HEK293 (cell line): ENCODE measurements at regions not wholly inside any gene's neighbourhood (a gene's known extent, or its start where the extent isn't known, plus 50 kb on each side); places are given as distances from the start of the nearest gene placed in this dataset.

Experiments
- CTCF ChIA-PET: fragments of 350-600 bp; formaldehyde crosslinking; extraction: SDS; loops from one replicate; lab custom pipeline; 2021; ENCODE audit warnings: antibody characterized with exemption; lab: Yijun Ruan, JAX
- POLR2A ChIA-PET: fragments of 300-600 bp; formaldehyde crosslinking; extraction: SDS; loops from one replicate; lab custom pipeline; 2020; ENCODE audit warnings: antibody characterized with exemption, inconsistent platforms; lab: Yijun Ruan, JAX
- H3K27ac ChIP-seq: fragments of 200-500 bp; sonication (Bioruptor generic); 2 replicates; pipeline ENCODE4 v1.5.1; 2014; ENCODE audit warnings: low read depth, low read length, control low read depth, inconsistent platforms; ENCODE audit errors: extremely low read depth
- H3K36me3 ChIP-seq, 2 experiments: fragments of 200-500 bp in 1 of 2; sonication (Bioruptor generic) in 1 of 2; 1 replicate in 1 of 2; 2 replicates in 1 of 2; pipeline ENCODE4 v1.5.1; 2014 to 2017; ENCODE audit warnings: inconsistent platforms in 2 of 2, low read length in 2 of 2; ENCODE audit not compliant: control insufficient read depth in 2 of 2, insufficient read depth in 1 of 2
- H3K4me1 ChIP-seq: fragments of 200-500 bp; sonication (Bioruptor generic); 2 replicates; pipeline ENCODE4 v1.5.1; 2014; ENCODE audit warnings: mild to moderate bottlenecking, low read length, inconsistent platforms; ENCODE audit not compliant: control insufficient read depth, insufficient read depth
- H3K4me3 ChIP-seq: 2 replicates; pipeline ENCODE4 v1.5.1; 2011; ENCODE audit warnings: low read depth, mild to moderate bottlenecking, control low read depth, low read length, moderate library complexity
- H3K9me3 ChIP-seq: fragments of 200-500 bp; sonication (Bioruptor generic); 2 replicates; pipeline ENCODE4 v1.5.1; 2014; ENCODE audit warnings: low read depth, low read length, inconsistent platforms; ENCODE audit not compliant: control insufficient read depth, insufficient read depth
- KLF10 ChIP-seq: fragments of 450-650 bp; IDR thresholded peaks from 2 replicates; pipeline ENCODE4 v1.5.1; 2018; ENCODE audit warnings: missing biosample characterization, mild to moderate bottlenecking, missing genetic modification characterization
- KLF17 ChIP-seq: fragments of 450-650 bp; formaldehyde crosslinking; IDR thresholded peaks from 2 replicates; pipeline ENCODE4 v1.5.1; 2016; ENCODE audit warnings: missing biosample characterization, missing genetic modification characterization
- KLF7 ChIP-seq: fragments of 450-650 bp; formaldehyde crosslinking; IDR thresholded peaks from 2 replicates; pipeline ENCODE4 v1.5.1; 2016; ENCODE audit warnings: missing biosample characterization, missing genetic modification characterization, borderline replicate concordance
- PBX3 ChIP-seq: sonication (generic); formaldehyde crosslinking; IDR thresholded peaks from 2 replicates; pipeline ENCODE4 v1.8.1; 2022; ENCODE audit warnings: mild to moderate bottlenecking, moderate library complexity, missing genetic modification reagents
- WT1 ChIP-seq: fragments of 450-650 bp; formaldehyde crosslinking; IDR thresholded peaks from 2 replicates; pipeline ENCODE4 v1.5.1; 2016; ENCODE audit warnings: missing biosample characterization, missing genetic modification characterization
- ZBTB20 ChIP-seq: fragments of 450-650 bp; formaldehyde crosslinking; IDR thresholded peaks from 2 replicates; pipeline ENCODE4 v1.5.1; 2016; ENCODE audit warnings: missing biosample characterization, missing genetic modification characterization
- ZBTB7A ChIP-seq: fragments of 450-650 bp; formaldehyde crosslinking; IDR thresholded peaks from 2 replicates; pipeline ENCODE4 v1.5.1; 2016; ENCODE audit warnings: low read depth, missing biosample characterization, missing genetic modification characterization
- ZFP37 ChIP-seq: fragments of 450-650 bp; formaldehyde crosslinking; IDR thresholded peaks from 2 replicates; pipeline ENCODE4 v1.5.1; 2016; ENCODE audit warnings: missing biosample characterization, missing genetic modification characterization
- ZNF214 ChIP-seq: fragments of 450-650 bp; formaldehyde crosslinking; IDR thresholded peaks from 2 replicates; pipeline ENCODE4 v1.5.1; 2017; ENCODE audit warnings: missing biosample characterization, mild to moderate bottlenecking, missing genetic modification characterization, borderline replicate concordance
- ZNF223 ChIP-seq: fragments of 450-650 bp; formaldehyde crosslinking; IDR thresholded peaks from 2 replicates; pipeline ENCODE4 v1.5.1; 2016; ENCODE audit warnings: missing biosample characterization, missing genetic modification characterization
- ZNF248 ChIP-seq: fragments of 450-650 bp; formaldehyde crosslinking; IDR thresholded peaks from 2 replicates; pipeline ENCODE4 v1.5.1; 2017; ENCODE audit warnings: missing biosample characterization, missing genetic modification characterization
- ZNF37A ChIP-seq: fragments of 450-650 bp; IDR thresholded peaks from 2 replicates; pipeline ENCODE4 v1.5.1; 2018; ENCODE audit warnings: missing biosample characterization, missing genetic modification characterization
- ZNF549 ChIP-seq: fragments of 450-650 bp; IDR thresholded peaks from 2 replicates; pipeline ENCODE4 v1.5.1; 2018; ENCODE audit warnings: missing biosample characterization, missing genetic modification characterization, mild to moderate bottlenecking, inconsistent platforms, moderate library complexity
- ZNF664 ChIP-seq: fragments of 450-650 bp; formaldehyde crosslinking; IDR thresholded peaks from 2 replicates; pipeline ENCODE4 v1.5.1; 2016; ENCODE audit warnings: missing biosample characterization, missing genetic modification characterization
- ZSCAN30 ChIP-seq: fragments of 450-650 bp; IDR thresholded peaks from 2 replicates; pipeline ENCODE4 v1.5.1; 2018; ENCODE audit warnings: missing biosample characterization, mild to moderate bottlenecking, missing genetic modification characterization, moderate library complexity
- TF ChIP-seq, protein P1 (sequence below): fragments of 450-650 bp; formaldehyde crosslinking; conservative IDR thresholded peaks from 2 replicates; pipeline ENCODE4 v1.5.1; 2016; ENCODE audit warnings: low read depth, missing biosample characterization, missing genetic modification characterization
- TF ChIP-seq, protein P2 (sequence below): fragments of 450-650 bp; formaldehyde crosslinking; IDR thresholded peaks from 2 replicates; pipeline ENCODE4 v1.5.1; 2016; ENCODE audit warnings: missing biosample characterization, missing genetic modification characterization, borderline replicate concordance

- ChIA-PET CTCF (no interaction called here), POLR2A (no interaction called here)
- H3K4me1 ChIP-seq, result no peaks in the 10 kb centered on the region
- TF ChIP-seq ZNF664 (tag by site-specific recombination) (no peak), KLF10 (tag by site-specific recombination) (no peak), ZNF37A (tag by site-specific recombination) (no peak), ZNF248 (tag by site-specific recombination) (no peak), KLF7 (no peak), ZNF549 (tag by site-specific recombination) (no peak), ZSCAN30 (tag by site-specific recombination) (no peak), ZNF223 (no peak), WT1 (no peak), PBX3 (CRISPR knock-in tag) (no peak), ZBTB20 (no peak), ZFP37 (tag by site-specific recombination) (no peak)
- TF ChIP-seq, protein P1, sequence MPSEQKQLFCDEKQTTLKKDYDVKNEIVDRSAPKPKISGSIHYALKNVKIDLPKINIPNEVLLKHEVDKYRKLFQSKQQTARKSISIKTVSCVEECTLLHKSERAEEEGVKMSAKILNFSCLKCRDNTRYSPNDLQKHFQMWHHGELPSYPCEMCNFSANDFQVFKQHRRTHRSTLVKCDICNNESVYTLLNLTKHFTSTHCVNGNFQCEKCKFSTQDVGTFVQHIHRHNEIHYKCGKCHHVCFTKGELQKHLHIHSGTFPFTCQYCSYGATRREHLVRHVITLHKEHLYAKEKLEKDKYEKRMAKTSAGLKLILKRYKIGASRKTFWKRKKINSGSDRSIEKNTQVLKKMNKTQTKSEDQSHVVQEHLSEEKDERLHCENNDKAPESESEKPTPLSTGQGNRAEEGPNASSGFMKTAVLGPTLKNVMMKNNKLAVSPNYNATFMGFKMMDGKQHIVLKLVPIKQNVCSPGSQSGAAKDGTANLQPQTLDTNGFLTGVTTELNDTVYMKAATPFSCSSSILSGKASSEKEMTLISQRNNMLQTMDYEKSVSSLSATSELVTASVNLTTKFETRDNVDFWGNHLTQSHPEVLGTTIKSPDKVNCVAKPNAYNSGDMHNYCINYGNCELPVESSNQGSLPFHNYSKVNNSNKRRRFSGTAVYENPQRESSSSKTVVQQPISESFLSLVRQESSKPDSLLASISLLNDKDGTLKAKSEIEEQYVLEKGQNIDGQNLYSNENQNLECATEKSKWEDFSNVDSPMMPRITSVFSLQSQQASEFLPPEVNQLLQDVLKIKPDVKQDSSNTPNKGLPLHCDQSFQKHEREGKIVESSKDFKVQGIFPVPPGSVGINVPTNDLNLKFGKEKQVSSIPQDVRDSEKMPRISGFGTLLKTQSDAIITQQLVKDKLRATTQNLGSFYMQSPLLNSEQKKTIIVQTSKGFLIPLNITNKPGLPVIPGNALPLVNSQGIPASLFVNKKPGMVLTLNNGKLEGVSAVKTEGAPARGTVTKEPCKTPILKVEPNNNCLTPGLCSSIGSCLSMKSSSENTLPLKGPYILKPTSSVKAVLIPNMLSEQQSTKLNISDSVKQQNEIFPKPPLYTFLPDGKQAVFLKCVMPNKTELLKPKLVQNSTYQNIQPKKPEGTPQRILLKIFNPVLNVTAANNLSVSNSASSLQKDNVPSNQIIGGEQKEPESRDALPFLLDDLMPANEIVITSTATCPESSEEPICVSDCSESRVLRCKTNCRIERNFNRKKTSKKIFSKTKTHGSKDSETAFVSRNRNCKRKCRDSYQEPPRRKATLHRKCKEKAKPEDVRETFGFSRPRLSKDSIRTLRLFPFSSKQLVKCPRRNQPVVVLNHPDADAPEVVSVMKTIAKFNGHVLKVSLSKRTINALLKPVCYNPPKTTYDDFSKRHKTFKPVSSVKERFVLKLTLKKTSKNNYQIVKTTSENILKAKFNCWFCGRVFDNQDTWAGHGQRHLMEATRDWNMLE, result no peak
- no peak overlapping the region for H3K4me3 ChIP-seq
- no peak overlapping the region for H3K27ac ChIP-seq
- no peaks in the 10 kb centered on the region for H3K9me3 ChIP-seq
- no peaks in the 10 kb centered on the region for H3K36me3 ChIP-seq
These were observed 247.9 kb upstream of the HAND2 start for GRCh38 chr4:173777921-173778320.

DNA sequence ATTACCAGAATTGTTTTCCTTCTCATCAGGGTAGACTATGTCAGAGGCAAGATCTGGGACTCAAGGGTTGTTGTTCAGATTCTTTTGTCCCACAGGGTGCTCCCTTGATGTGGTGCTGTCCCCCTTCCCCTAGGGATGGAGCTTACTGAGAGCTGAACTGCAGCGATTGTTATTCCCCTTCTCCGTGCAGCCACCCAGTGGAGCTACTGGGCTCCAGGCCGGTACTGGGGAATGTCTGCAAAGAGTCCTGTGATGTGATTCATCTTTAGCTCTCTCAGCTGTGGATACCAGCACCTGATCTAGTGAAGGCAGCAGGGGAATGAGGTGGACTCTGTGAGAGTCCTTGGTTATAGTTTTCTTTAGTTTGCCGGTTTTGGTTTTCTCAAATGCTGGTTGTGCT lies 247.4 kb upstream of the HAND2 start:
- Histone ChIP-seq H3K27ac (no peak overlapping the region), H3K4me1 (no peaks in the 10 kb centered on the region), H3K36me3 (no peaks in the 10 kb centered on the region), H3K9me3 (no peaks in the 10 kb centered on the region), H3K4me3 (no peak overlapping the region)
- ChIA-PET POLR2A (no interaction called here), CTCF (no interaction called here)
- TF ChIP-seq ZBTB7A (tag by site-specific recombination) (no peak), ZNF214 (tag by site-specific recombination) (no peak), KLF10 (tag by site-specific recombination) (no peak), KLF17 (tag by site-specific recombination) (no peak)
- TF ChIP-seq, protein P2, sequence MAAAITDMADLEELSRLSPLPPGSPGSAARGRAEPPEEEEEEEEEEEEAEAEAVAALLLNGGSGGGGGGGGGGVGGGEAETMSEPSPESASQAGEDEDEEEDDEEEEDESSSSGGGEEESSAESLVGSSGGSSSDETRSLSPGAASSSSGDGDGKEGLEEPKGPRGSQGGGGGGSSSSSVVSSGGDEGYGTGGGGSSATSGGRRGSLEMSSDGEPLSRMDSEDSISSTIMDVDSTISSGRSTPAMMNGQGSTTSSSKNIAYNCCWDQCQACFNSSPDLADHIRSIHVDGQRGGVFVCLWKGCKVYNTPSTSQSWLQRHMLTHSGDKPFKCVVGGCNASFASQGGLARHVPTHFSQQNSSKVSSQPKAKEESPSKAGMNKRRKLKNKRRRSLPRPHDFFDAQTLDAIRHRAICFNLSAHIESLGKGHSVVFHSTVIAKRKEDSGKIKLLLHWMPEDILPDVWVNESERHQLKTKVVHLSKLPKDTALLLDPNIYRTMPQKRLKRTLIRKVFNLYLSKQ (tag by site-specific recombination), result no peak
